ENCODE measurements at regions not wholly inside any gene's neighbourhood (a gene's known extent, or its start where the extent isn't known, plus 50 kb on each side); places are given as distances from the start of the nearest gene placed in this dataset.

- TF ChIP-seq, protein P1, sequence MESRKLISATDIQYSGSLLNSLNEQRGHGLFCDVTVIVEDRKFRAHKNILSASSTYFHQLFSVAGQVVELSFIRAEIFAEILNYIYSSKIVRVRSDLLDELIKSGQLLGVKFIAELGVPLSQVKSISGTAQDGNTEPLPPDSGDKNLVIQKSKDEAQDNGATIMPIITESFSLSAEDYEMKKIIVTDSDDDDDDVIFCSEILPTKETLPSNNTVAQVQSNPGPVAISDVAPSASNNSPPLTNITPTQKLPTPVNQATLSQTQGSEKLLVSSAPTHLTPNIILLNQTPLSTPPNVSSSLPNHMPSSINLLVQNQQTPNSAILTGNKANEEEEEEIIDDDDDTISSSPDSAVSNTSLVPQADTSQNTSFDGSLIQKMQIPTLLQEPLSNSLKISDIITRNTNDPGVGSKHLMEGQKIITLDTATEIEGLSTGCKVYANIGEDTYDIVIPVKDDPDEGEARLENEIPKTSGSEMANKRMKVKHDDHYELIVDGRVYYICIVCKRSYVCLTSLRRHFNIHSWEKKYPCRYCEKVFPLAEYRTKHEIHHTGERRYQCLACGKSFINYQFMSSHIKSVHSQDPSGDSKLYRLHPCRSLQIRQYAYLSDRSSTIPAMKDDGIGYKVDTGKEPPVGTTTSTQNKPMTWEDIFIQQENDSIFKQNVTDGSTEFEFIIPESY (IDR thresholded peaks at IDR 0.05) = no peak
- TF ChIP-seq, protein P2, sequence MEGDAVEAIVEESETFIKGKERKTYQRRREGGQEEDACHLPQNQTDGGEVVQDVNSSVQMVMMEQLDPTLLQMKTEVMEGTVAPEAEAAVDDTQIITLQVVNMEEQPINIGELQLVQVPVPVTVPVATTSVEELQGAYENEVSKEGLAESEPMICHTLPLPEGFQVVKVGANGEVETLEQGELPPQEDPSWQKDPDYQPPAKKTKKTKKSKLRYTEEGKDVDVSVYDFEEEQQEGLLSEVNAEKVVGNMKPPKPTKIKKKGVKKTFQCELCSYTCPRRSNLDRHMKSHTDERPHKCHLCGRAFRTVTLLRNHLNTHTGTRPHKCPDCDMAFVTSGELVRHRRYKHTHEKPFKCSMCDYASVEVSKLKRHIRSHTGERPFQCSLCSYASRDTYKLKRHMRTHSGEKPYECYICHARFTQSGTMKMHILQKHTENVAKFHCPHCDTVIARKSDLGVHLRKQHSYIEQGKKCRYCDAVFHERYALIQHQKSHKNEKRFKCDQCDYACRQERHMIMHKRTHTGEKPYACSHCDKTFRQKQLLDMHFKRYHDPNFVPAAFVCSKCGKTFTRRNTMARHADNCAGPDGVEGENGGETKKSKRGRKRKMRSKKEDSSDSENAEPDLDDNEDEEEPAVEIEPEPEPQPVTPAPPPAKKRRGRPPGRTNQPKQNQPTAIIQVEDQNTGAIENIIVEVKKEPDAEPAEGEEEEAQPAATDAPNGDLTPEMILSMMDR (IDR thresholded peaks at IDR 0.05; ENCODE audit: low read depth, low read length, missing input control) = no peak
- TF ChIP-seq JUND (IDR thresholded peaks at IDR 0.05) = no peak
- TF ChIP-seq, protein P3, sequence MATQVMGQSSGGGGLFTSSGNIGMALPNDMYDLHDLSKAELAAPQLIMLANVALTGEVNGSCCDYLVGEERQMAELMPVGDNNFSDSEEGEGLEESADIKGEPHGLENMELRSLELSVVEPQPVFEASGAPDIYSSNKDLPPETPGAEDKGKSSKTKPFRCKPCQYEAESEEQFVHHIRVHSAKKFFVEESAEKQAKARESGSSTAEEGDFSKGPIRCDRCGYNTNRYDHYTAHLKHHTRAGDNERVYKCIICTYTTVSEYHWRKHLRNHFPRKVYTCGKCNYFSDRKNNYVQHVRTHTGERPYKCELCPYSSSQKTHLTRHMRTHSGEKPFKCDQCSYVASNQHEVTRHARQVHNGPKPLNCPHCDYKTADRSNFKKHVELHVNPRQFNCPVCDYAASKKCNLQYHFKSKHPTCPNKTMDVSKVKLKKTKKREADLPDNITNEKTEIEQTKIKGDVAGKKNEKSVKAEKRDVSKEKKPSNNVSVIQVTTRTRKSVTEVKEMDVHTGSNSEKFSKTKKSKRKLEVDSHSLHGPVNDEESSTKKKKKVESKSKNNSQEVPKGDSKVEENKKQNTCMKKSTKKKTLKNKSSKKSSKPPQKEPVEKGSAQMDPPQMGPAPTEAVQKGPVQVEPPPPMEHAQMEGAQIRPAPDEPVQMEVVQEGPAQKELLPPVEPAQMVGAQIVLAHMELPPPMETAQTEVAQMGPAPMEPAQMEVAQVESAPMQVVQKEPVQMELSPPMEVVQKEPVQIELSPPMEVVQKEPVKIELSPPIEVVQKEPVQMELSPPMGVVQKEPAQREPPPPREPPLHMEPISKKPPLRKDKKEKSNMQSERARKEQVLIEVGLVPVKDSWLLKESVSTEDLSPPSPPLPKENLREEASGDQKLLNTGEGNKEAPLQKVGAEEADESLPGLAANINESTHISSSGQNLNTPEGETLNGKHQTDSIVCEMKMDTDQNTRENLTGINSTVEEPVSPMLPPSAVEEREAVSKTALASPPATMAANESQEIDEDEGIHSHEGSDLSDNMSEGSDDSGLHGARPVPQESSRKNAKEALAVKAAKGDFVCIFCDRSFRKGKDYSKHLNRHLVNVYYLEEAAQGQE (IDR thresholded peaks at IDR 0.05) = no peak
- TF ChIP-seq YY1 (IDR thresholded peaks at IDR 0.05) = no peak
- TF ChIP-seq TAF1 (conservative IDR thresholded peaks at IDR 0.05) = no peak
- no peak for TF ChIP-seq NR2F2 (IDR thresholded peaks at IDR 0.05)
- no peak for TF ChIP-seq FOXA1 (IDR thresholded peaks at IDR 0.05)
These were observed 256.0 kb downstream of the HAUS1 start for GRCh38 chr18:46360102-46360699.

Data from liver (tissue), 3 donors.